Chondrocyte (in vitro differentiated cells): ENCODE measurements at regions not wholly inside any gene's neighbourhood (a gene's known extent, or its start where the extent isn't known, plus 50 kb on each side); places are given as distances from the start of the nearest gene placed in this dataset.
A peak's percentile ranks its signal among the peaks of the same experiment; 100 is the strongest.

Experiments used
- DNase-seq: peaks from one replicate; pipeline ENCODE4 v3.0.0; 2021; ENCODE audit warnings: mixed read lengths, low spot score
- H3K27ac Mint-ChIP-seq: one replicate; pipeline ENCODE4 v1.8.0; 2021; ENCODE audit warnings: mild to moderate bottlenecking, moderate library complexity, mixed read lengths; ENCODE audit not compliant: unreplicated experiment
- H3K27me3 Mint-ChIP-seq: 2 replicates; pipeline ENCODE4 v1.8.0; 2021; ENCODE audit warnings: low read depth, mixed read lengths
- H3K36me3 Mint-ChIP-seq: 2 replicates; pipeline ENCODE4 v1.8.0; 2021; ENCODE audit warnings: low read depth, mixed read lengths
- H3K4me1 Mint-ChIP-seq: 2 replicates; pipeline ENCODE4 v1.8.0; 2021; ENCODE audit warnings: low read depth, mild to moderate bottlenecking, mixed read lengths
- H3K4me3 Mint-ChIP-seq: one replicate; pipeline ENCODE4 v1.8.0; 2021; ENCODE audit warnings: mild to moderate bottlenecking, moderate library complexity, mixed read lengths; ENCODE audit not compliant: unreplicated experiment
- H3K9me3 Mint-ChIP-seq: 2 replicates; pipeline ENCODE4 v1.8.0; 2021; ENCODE audit warnings: low read depth, mixed read lengths
- TF ChIP-seq, protein P1 (sequence below): fragments of 200-600 bp; sonication (generic); IDR thresholded peaks from 2 replicates; pipeline ENCODE4 v1.5.0; 2021; ENCODE audit warnings: antibody characterized with exemption, mild to moderate bottlenecking, moderate library complexity

DNA sequence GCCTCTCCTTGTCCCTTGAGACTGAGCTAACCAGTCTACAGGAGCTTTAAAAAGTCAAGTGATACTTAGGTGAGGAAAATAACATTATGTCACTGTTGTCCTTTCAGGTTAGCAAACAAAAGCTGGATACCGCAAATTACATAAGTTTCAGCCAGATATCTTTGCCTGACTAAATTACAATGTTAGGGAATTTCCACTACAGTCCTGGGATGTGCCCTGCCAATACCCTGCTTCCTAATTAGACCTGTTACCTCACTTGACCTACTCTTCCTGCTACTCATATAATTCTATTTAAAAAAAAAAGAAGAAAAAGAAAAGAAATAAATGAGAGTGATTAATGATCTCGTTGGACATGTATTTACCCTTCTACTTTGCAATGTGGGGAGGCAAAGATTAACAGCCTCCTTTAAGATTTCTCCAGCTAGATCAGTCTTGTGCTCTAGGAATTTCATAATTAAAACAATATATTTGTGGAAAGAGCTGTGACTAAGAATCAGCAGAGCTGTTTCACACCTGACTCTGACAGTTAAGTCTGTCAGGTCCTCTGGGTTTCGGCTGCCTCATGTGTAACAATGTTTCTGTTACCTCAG is 318.9 kb downstream of the HDGFL1 start:
- TF ChIP-seq, protein P1, sequence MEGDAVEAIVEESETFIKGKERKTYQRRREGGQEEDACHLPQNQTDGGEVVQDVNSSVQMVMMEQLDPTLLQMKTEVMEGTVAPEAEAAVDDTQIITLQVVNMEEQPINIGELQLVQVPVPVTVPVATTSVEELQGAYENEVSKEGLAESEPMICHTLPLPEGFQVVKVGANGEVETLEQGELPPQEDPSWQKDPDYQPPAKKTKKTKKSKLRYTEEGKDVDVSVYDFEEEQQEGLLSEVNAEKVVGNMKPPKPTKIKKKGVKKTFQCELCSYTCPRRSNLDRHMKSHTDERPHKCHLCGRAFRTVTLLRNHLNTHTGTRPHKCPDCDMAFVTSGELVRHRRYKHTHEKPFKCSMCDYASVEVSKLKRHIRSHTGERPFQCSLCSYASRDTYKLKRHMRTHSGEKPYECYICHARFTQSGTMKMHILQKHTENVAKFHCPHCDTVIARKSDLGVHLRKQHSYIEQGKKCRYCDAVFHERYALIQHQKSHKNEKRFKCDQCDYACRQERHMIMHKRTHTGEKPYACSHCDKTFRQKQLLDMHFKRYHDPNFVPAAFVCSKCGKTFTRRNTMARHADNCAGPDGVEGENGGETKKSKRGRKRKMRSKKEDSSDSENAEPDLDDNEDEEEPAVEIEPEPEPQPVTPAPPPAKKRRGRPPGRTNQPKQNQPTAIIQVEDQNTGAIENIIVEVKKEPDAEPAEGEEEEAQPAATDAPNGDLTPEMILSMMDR, result no peak
- Mint-ChIP-seq H3K4me3 (no peak overlapping the region), H3K27ac (no peak overlapping the region), H3K4me1 (peaks cover 22% of the 10 kb centered on the region), H3K36me3 (peaks cover 4% of the 10 kb centered on the region), H3K9me3 (peaks cover 6% of the 10 kb centered on the region), H3K27me3 (no peaks in the 10 kb centered on the region)
- DNase-seq, result no peak

DNA sequence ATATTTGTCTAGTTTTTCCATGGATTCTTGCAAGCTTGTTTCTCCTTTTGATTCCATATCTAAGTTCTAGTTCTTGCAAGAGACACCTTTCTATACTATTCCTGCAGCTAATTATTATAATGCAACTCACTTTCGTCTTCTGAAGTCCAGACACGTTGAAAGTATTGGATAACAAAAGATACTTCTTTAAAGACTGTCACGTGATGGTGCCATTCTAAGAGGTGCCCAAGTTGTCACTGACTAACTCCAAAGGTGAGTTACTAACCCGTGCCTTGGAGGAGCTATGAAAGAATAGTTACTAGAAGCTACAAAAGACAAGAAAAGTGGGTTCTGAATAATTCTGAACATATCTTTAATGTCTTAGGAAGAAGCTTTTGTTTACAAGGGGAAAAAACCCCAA is 322.6 kb downstream of the HDGFL1 start:
- H3K27ac Mint-ChIP-seq, result peak overlapping the region; percentile 80
- H3K9me3 Mint-ChIP-seq, result peaks cover 4% of the 10 kb centered on the region
- H3K27me3 Mint-ChIP-seq, result no peaks in the 10 kb centered on the region
- no peak overlapping the region for H3K4me3 Mint-ChIP-seq
- no peak for DNase-seq
- TF ChIP-seq, protein P1, result no peak
- no peaks in the 10 kb centered on the region for H3K36me3 Mint-ChIP-seq
- peaks cover 15% of the 10 kb centered on the region for H3K4me1 Mint-ChIP-seq

GRCh38 chr6:22892452-22892851 is 323.1 kb downstream of the HDGFL1 start:
- Mint-ChIP-seq H3K27ac (peak overlapping the region; percentile 80), H3K27me3 (no peaks in the 10 kb centered on the region), H3K4me1 (peaks cover 11% of the 10 kb centered on the region), H3K36me3 (no peaks in the 10 kb centered on the region), H3K4me3 (no peak overlapping the region), H3K9me3 (peaks cover 4% of the 10 kb centered on the region)
- no peak for DNase-seq
- TF ChIP-seq, protein P1, result no peak

DNA sequence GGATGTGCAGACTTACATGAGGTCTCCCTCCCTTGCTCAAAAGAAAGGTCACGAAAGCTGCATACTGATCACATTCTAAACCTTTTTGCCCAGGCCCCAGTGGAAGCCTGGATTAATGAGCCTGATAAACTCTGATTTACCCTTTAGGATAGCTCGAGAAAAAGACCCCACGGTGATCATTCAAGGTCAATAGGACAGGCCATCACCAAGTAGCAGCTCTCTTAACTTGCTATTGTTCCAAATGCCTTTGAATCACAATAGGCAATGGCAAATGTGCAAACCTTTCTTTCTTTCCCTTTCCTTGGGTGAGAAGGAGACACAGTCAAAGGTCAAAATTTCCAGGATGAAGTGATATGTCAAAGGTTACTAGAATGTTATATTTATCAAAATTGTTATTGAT is 327.3 kb downstream of the HDGFL1 start:
- no peak overlapping the region for H3K27ac Mint-ChIP-seq
- TF ChIP-seq, protein P1, result no peak
- H3K4me3 Mint-ChIP-seq, result no peak overlapping the region
- no peaks in the 10 kb centered on the region for H3K27me3 Mint-ChIP-seq
- no peaks in the 10 kb centered on the region for H3K36me3 Mint-ChIP-seq
- DNase-seq, result no peak
- peaks cover 4% of the 10 kb centered on the region for H3K9me3 Mint-ChIP-seq
- peaks cover 27% of the 10 kb centered on the region for H3K4me1 Mint-ChIP-seq

GRCh38 chr6:22899426-22899825 is 330.1 kb downstream of the HDGFL1 start:
- Mint-ChIP-seq H3K27me3 (no peaks in the 10 kb centered on the region), H3K36me3 (no peaks in the 10 kb centered on the region), H3K27ac (no peak overlapping the region), H3K9me3 (no peaks in the 10 kb centered on the region), H3K4me3 (no peak overlapping the region), H3K4me1 (peaks cover 22% of the 10 kb centered on the region)
- DNase-seq, result no peak
- TF ChIP-seq, protein P1, result no peak
